GM12878 (cell line): ENCODE measurements at regions not wholly inside any gene's neighbourhood (a gene's known extent, or its start where the extent isn't known, plus 50 kb on each side); places are given as distances from the start of the nearest gene placed in this dataset.

Source experiments
- ATAC-seq: fragments of 200-7000 bp; cut with Tn5 transposase; 3 replicates; pipeline ENCODE4 v1.9.1; 2020; ENCODE audit warnings: mild to moderate bottlenecking, moderate library complexity
- BruUV-seq: library from RNA; stranded (reverse); fragments of 400-500 nt; replicated peaks from 2 replicates; lab custom pipeline; 2021; lab: Mats Ljungman, UMichigan
- CTCF ChIA-PET: fragments of 300-600 bp; sonication (Branson Sonifier 250); formaldehyde crosslinking; extraction: SDS; loops from one replicate; lab custom pipeline; 2021; ENCODE audit warnings: inconsistent platforms; lab: Yijun Ruan, JAX
- POLR2A ChIA-PET: fragments of 350-600 bp; formaldehyde crosslinking; extraction: SDS; loops from one replicate; lab custom pipeline; 2021; ENCODE audit warnings: inconsistent platforms; lab: Charles Lee
- RAD21 ChIA-PET: fragments of 300-600 bp; sonication (Branson Sonifier 250); formaldehyde crosslinking; loops from one replicate; lab custom pipeline; 2023; ENCODE audit warnings: antibody characterized with exemption; ENCODE audit not compliant: unreplicated experiment; lab: Charles Lee
- SMC1A ChIA-PET: fragments of 300-600 bp; sonication (Branson Sonifier 250); formaldehyde crosslinking; loops from one replicate; lab custom pipeline; 2023; ENCODE audit not compliant: unreplicated experiment, uncharacterized antibody; lab: Charles Lee
- DNase-seq: peaks from one replicate; pipeline ENCODE4 v3.0.0-alpha.2; 2011; ENCODE audit warnings: low read depth, low spot score
- FAIRE-seq: peaks from 3 replicates; lab custom pipeline; 2011; peaks lifted over from hg19 to GRCh38; lab: Jason Lieb, UNC
- H2AFZ ChIP-seq: 2 replicates; pipeline ENCODE4 v1.6.0; 2011; ENCODE audit warnings: low read depth, low read length, control low read depth; ENCODE audit not compliant: control insufficient read depth
- H3K27ac ChIP-seq: 2 replicates; pipeline ENCODE4 v1.5.1; 2011; ENCODE audit warnings: control low read depth; ENCODE audit not compliant: control insufficient read depth, insufficient read depth
- H3K27me3 ChIP-seq, 2 experiments: replicated peaks in 1 of 2; 2 replicates each; pipeline versions ENCODE4 v1.6.0 to v1.6.1; 2011; ENCODE audit warnings: low read length in 1 of 2; ENCODE audit not compliant: control insufficient read depth in 2 of 2, insufficient read depth in 2 of 2
- H3K36me3 ChIP-seq, 2 experiments: 2 replicates each; pipeline ENCODE4 v1.5.1; 2011; ENCODE audit warnings: low read length in 1 of 2; ENCODE audit not compliant: control insufficient read depth in 2 of 2, insufficient read depth in 2 of 2
- H3K4me1 ChIP-seq: 2 replicates; pipeline ENCODE4 v1.6.1; 2011; ENCODE audit warnings: mild to moderate bottlenecking, low read length, moderate library complexity, mixed read lengths; ENCODE audit not compliant: control insufficient read depth, insufficient read depth
- H3K4me2 ChIP-seq: 2 replicates; pipeline ENCODE4 v1.6.0; 2011; ENCODE audit warnings: control low read depth; ENCODE audit not compliant: control insufficient read depth, insufficient read depth
- H3K4me3 ChIP-seq: fragments of 200-600 bp; sonication (generic); 2 replicates; pipeline ENCODE4 v1.5.1; 2016
- H3K79me2 ChIP-seq: 2 replicates; pipeline ENCODE4 v1.6.0; 2011; ENCODE audit warnings: low read length; ENCODE audit not compliant: control insufficient read depth, insufficient read depth
- H3K9ac ChIP-seq: 2 replicates; pipeline ENCODE4 v1.8.0; 2011; ENCODE audit warnings: low read length, control low read depth, mixed read lengths; ENCODE audit not compliant: control insufficient read depth, insufficient read depth
- H3K9me3 ChIP-seq: replicated peaks from 3 replicates; pipeline ENCODE4 v1.5.1; 2011; ENCODE audit warnings: mild to moderate bottlenecking, low read length; ENCODE audit not compliant: control insufficient read depth, insufficient read depth
- H4K20me1 ChIP-seq: 2 replicates; pipeline ENCODE4 v1.6.0; 2011; ENCODE audit not compliant: control insufficient read depth, insufficient read depth
- ATF7 ChIP-seq: fragments of 450-650 bp; IDR thresholded peaks from 2 replicates; pipeline ENCODE4 v1.6.1; 2016; ENCODE audit warnings: low read depth, mild to moderate bottlenecking
- CHD1 ChIP-seq: IDR thresholded peaks from 2 replicates; pipeline ENCODE4 v1.6.1; 2012; ENCODE audit warnings: low read depth, low read length, improper control_type of control experiment
- EED ChIP-seq: sonication (generic); IDR thresholded peaks from 2 replicates; pipeline ENCODE4 v1.6.1; 2016; ENCODE audit warnings: antibody characterized with exemption, low read depth
- ELK1 ChIP-seq: IDR thresholded peaks from 2 replicates; pipeline ENCODE4 v1.6.1; 2012; ENCODE audit warnings: low read depth, low read length, improper control_type of control experiment
- ESRRA ChIP-seq: IDR thresholded peaks from 2 replicates; pipeline ENCODE4 v1.6.1; 2012; ENCODE audit warnings: mild to moderate bottlenecking, low read length, improper control_type of control experiment
- MTA2 ChIP-seq: fragments of 450-650 bp; IDR thresholded peaks from 2 replicates; pipeline ENCODE4 v1.6.1; 2016; ENCODE audit warnings: low read depth, mild to moderate bottlenecking, moderate library complexity
- MXI1 ChIP-seq: fragments of 150-350 bp; IDR thresholded peaks from 2 replicates; pipeline ENCODE4 v1.6.1; 2011; ENCODE audit warnings: low read depth, mild to moderate bottlenecking, inconsistent platforms, low read length, improper control_type of control experiment
- NR2F1 ChIP-seq: fragments of 450-650 bp; conservative IDR thresholded peaks from 2 replicates; pipeline ENCODE4 v1.6.1; 2017; ENCODE audit warnings: mild to moderate bottlenecking
- POLR2AphosphoS5 ChIP-seq: IDR thresholded peaks from 2 replicates; pipeline ENCODE4 v1.6.1; 2011; ENCODE audit warnings: mild to moderate bottlenecking, low read length, inconsistent platforms
- RELB ChIP-seq: fragments of 450-650 bp; IDR thresholded peaks from 2 replicates; pipeline ENCODE4 v1.6.1; 2017; ENCODE audit warnings: low read depth, mild to moderate bottlenecking, moderate library complexity
- YBX1 ChIP-seq: fragments of 450-650 bp; IDR thresholded peaks from 2 replicates; pipeline ENCODE4 v1.6.1; 2016; ENCODE audit warnings: antibody characterized with exemption
- ZZZ3 ChIP-seq: IDR thresholded peaks from 2 replicates; pipeline ENCODE4 v1.6.1; 2011; ENCODE audit warnings: low read depth; ENCODE audit not compliant: control insufficient read depth, insufficient read length
- in situ Hi-C: fragments of 300-500 bp; cut with MboI; formaldehyde crosslinking; loops from 9 replicates; pipeline ENCODE4 v1.14.3; 2018; ENCODE audit warnings: mixed read lengths
- intact Hi-C: fragments of 100-400 bp; cut with micrococcal nuclease; formaldehyde crosslinking; loops from one replicate; pipeline ENCODE4 v1.14.2; 2022; ENCODE audit not compliant: unreplicated experiment

GRCh38 chr18:5024741-5025140 is 172.3 kb downstream of the AKAIN1 start (continued):
- TF ChIP-seq EED (no peak), ESRRA (no peak), ZZZ3 (no peak), YBX1 (no peak), CHD1 (no peak), RELB (no peak), ELK1 (no peak), MXI1 (no peak)
- TF ChIP-seq, all 136 proteins: peak for 0

GRCh38 chr18:5021558-5021957 is 175.5 kb downstream of the AKAIN1 start:
- no peak overlapping the region for H2AFZ ChIP-seq
- no peaks in the 10 kb centered on the region for H3K36me3 ChIP-seq
- RAD21 ChIA-PET: interaction anchor here (0.9 to 2.3 kb wide), 3 partner anchors 198 to 839 kb away, joined by 3 to 6 read pairs (median 5); no protein-coding TSS in a partner anchor
- POLR2A ChIA-PET: interaction anchor here (1.4 kb wide), 1 partner anchor 382 kb away, joined by 4 read pairs; no protein-coding TSS in a partner anchor
- H3K4me3 ChIP-seq: no peak overlapping the region
- no peaks in the 10 kb centered on the region for H3K79me2 ChIP-seq
- DNase-seq (no peak), FAIRE-seq (no peak), ATAC-seq (peak; percentile 83)
- H3K9ac ChIP-seq: no peak overlapping the region
- no peaks in the 10 kb centered on the region for H3K27me3 ChIP-seq
- in situ Hi-C loops: no loop called here
- CTCF ChIA-PET: interaction anchor here (0.6 to 3.7 kb wide), 12 partner anchors 9 to 918 kb away, joined by 3 to 50 read pairs (median 5); no protein-coding TSS in a partner anchor
- intact Hi-C loops: loop anchor here (10.0 kb wide), 2 partner anchors 387 to 567 kb away; partner anchors contain the start of gene DLGAP1
- H3K4me1 ChIP-seq: no peaks in the 10 kb centered on the region
- TF ChIP-seq NR2F1 (0 out of 2 replicates have a peak, but pooled peaks have one; percentile 28), POLR2AphosphoS5 (no peak), MTA2 (peak; percentile 18; the same call in 1 of the 2 replicates), ATF7 (peak; percentile 38; the same call in 1 of the 2 replicates)
- H4K20me1 ChIP-seq: no peaks in the 10 kb centered on the region
- no peak overlapping the region for H3K4me2 ChIP-seq
- no peak overlapping the region for H3K27ac ChIP-seq
- SMC1A ChIA-PET: interaction anchor here (0.8 to 5.2 kb wide), 14 partner anchors 23 to 902 kb away, joined by 3 to 48 read pairs (median 4); no protein-coding TSS in a partner anchor
- no peaks in the 10 kb centered on the region; the same call in 2 of the 3 replicates for H3K9me3 ChIP-seq
- no TSS peak for BruUV-seq
